ENCODE measurements at regions not wholly inside any gene's neighbourhood (a gene's known extent, or its start where the extent isn't known, plus 50 kb on each side); places are given as distances from the start of the nearest gene placed in this dataset.

DNA sequence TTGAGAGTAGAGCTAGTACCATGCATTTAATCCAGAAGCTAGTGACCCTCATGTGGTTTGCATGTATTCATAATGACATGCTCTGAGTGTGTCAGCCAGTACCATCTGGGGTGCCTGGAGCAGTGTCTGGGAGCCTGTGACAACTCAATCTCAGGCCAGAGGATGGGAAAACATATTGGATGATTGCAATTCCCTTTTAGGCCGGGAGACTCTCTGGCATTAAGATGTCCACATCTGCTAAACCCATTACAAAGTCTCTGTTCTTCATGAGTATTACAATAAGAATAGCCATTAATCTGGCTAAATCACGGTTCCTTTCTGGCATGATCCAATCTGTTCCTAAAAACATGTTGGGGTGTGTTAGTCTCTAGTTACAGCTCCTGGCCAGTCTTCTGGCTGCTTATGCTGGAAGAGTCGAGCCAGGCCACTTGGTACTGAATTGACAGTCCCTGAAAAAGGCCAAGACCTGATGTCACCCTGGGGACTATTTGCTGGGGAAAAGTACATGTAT is 475.7 kb downstream of the ENC1 start:
- Histone ChIP-seq H3K4me3 (ENCODE audit: low read depth in 1 of 3, low read length in 3 of 3) (no peak overlapping the region), H3K36me3 (ENCODE audit: control insufficient read depth in 3 of 3, insufficient read depth in 2 of 3, low read depth in 1 of 3, low read length in 3 of 3) (no peaks in the 10 kb centered on the region), H3K27ac (ENCODE audit: low read depth in 1 of 3, low read length in 2 of 3) (no peak overlapping the region), H3K27me3 (ENCODE audit: control insufficient read depth in 3 of 3, insufficient read depth in 3 of 3, low read length in 3 of 3) (no peaks in the 10 kb centered on the region), H3K9me3 (ENCODE audit: control insufficient read depth in 2 of 2, insufficient read depth in 1 of 2, low read depth in 1 of 2, low read length in 1 of 2) (no peaks in the 10 kb centered on the region), H3K4me1 (ENCODE audit: control insufficient read depth in 3 of 3, insufficient read depth in 2 of 3, low read depth in 1 of 3, low read length in 2 of 3) (peaks cover 0 to 5% (median 0%) of the 10 kb centered on the region in 3 donors)
- WGBS, 3 donors = 68 to 80% (median 78%) methylated on average over 3 of the region's 3 CpGs
- DNase-seq (no peak), FAIRE-seq (no peak)

DNA sequence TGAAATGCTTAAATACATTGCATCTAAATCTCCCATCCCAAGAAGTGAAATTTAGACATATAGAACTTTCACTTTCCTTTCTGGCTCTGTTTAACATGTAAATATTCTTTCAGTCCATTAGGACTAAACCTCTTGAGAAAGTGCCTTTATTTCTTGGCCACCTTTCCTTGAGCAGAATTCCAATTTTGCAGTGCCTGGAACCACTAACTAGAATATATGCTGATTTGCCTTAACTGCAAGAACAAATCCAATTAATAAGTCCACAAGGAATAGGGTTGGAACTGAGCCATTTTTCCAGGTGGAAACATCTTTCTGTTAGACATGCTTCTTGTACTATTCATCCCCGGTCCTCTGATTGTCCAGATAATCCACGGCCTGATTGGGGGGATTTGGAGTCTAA is 478.0 kb downstream of the ENC1 start:
- Histone ChIP-seq H3K27ac (ENCODE audit: low read depth in 1 of 3, low read length in 2 of 3) (no peak overlapping the region), H3K4me1 (ENCODE audit: control insufficient read depth in 3 of 3, insufficient read depth in 2 of 3, low read depth in 1 of 3, low read length in 2 of 3) (peaks cover 0 to 5% (median 0%) of the 10 kb centered on the region in 3 donors), H3K9me3 (ENCODE audit: control insufficient read depth in 2 of 2, insufficient read depth in 1 of 2, low read depth in 1 of 2, low read length in 1 of 2) (no peaks in the 10 kb centered on the region), H3K36me3 (ENCODE audit: control insufficient read depth in 3 of 3, insufficient read depth in 2 of 3, low read depth in 1 of 3, low read length in 3 of 3) (no peaks in the 10 kb centered on the region), H3K27me3 (ENCODE audit: control insufficient read depth in 3 of 3, insufficient read depth in 3 of 3, low read length in 3 of 3) (no peaks in the 10 kb centered on the region), H3K4me3 (ENCODE audit: low read depth in 1 of 3, low read length in 3 of 3) (no peak overlapping the region)
- no peak for FAIRE-seq
- 10 to 42% (median 34%) methylated on average over 2 of the region's 2 CpGs for WGBS, 3 donors
- DNase-seq = no peak

DNA sequence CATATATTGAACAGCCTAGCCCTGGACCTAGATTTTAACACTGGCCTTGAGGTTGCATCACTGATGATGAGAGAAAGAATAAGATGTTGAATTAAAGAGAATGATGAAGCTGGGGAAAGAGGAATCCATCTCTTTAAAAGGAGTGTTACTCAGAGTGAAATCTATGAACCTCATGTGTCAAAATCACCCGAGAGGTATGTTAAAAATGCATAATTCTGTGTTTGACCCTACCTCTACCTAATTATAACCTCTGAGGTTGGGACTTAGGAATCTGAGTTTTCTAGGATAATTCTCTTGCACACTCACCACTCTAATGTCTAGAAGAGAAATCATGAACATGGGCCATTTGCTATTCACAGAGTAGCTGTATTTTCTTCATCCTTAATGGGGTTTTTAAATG is 479.4 kb downstream of the ENC1 start:
- H3K27me3 ChIP-seq (ENCODE audit: control insufficient read depth in 3 of 3, insufficient read depth in 3 of 3, low read length in 3 of 3) = no peaks in the 10 kb centered on the region
- no peaks in the 10 kb centered on the region for H3K36me3 ChIP-seq (ENCODE audit: control insufficient read depth in 3 of 3, insufficient read depth in 2 of 3, low read depth in 1 of 3, low read length in 3 of 3)
- WGBS, 3 donors = 87 to 91% (median 91%) methylated on average over 1 of the region's 1 CpG
- no peak overlapping the region for H3K4me3 ChIP-seq (ENCODE audit: low read depth in 1 of 3, low read length in 3 of 3)
- no peak overlapping the region for H3K27ac ChIP-seq (ENCODE audit: low read depth in 1 of 3, low read length in 2 of 3)
- FAIRE-seq (no peak), DNase-seq (no peak)
- H3K9me3 ChIP-seq (ENCODE audit: control insufficient read depth in 2 of 2, insufficient read depth in 1 of 2, low read depth in 1 of 2, low read length in 1 of 2) = no peaks in the 10 kb centered on the region
- no peaks in the 10 kb centered on the region for H3K4me1 ChIP-seq (ENCODE audit: control insufficient read depth in 3 of 3, insufficient read depth in 2 of 3, low read depth in 1 of 3, low read length in 2 of 3)

DNA sequence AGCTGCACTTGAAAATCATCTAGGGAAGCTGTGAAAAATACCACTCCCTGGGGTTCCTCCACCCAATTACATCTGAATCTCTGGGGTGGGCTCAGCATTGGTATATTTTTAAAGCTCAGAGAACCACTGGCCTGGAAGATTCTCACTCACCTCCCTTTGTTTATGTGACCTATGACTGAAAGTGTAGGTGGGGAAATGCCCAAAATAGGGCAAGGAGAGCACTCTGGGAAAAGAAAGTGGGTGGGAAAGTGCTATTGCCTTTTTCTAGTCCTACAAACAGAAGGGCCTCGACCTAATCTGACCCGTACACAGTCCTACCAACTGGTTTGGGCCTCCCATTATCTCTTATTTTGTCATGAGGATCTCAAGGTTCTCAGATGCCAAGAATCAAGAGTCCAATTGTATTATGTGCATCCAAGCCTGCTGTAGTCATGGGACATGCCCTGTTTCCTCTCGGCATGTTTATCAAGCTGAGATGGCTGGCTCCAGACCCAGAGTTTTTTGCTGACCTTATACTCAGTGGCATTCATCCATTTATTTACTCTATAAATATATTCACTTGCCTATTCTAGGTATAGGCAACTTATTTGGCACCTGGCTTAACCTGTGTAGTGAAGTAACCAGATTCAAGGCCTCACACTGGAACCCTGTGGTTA is 483.7 kb downstream of the ENC1 start:
- Histone ChIP-seq H3K27me3 (ENCODE audit: control insufficient read depth in 3 of 3, insufficient read depth in 3 of 3, low read length in 3 of 3) (no peaks in the 10 kb centered on the region), H3K4me3 (ENCODE audit: low read depth in 1 of 3, low read length in 3 of 3) (no peak overlapping the region), H3K9me3 (ENCODE audit: control insufficient read depth in 2 of 2, insufficient read depth in 1 of 2, low read depth in 1 of 2, low read length in 1 of 2) (no peaks in the 10 kb centered on the region), H3K4me1 (ENCODE audit: control insufficient read depth in 3 of 3, insufficient read depth in 2 of 3, low read depth in 1 of 3, low read length in 2 of 3) (no peaks in the 10 kb centered on the region), H3K27ac (ENCODE audit: low read depth in 1 of 3, low read length in 2 of 3) (no peak overlapping the region), H3K36me3 (ENCODE audit: control insufficient read depth in 3 of 3, insufficient read depth in 2 of 3, low read depth in 1 of 3, low read length in 3 of 3) (no peaks in the 10 kb centered on the region)
- DNase-seq (no peak), FAIRE-seq (no peak)
- 80 to 84% (median 83%) methylated on average over 3 of the region's 3 CpGs for WGBS, 3 donors

DNA sequence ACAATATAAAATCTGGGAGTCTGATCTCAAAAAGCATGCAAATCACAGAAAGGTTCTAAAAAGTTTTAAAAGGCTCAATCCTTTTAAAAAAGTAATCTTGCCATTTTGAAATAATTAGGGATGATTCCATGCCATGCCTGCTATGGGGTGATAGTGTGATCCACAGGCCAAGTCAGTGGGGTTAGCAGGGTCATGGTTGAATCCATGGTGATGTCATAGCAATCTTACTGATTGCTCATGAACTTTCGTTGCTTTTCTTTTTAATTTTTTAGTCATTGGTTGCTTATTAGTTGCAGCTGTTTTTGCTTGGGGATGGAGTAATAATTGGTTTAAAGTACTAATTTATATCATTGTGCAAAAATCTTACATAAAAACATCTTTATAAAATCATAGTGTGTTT is 485.0 kb downstream of the ENC1 start:
- H3K27me3 ChIP-seq (ENCODE audit: control insufficient read depth in 3 of 3, insufficient read depth in 3 of 3, low read length in 3 of 3) = no peaks in the 10 kb centered on the region
- H3K27ac ChIP-seq (ENCODE audit: low read depth in 1 of 3, low read length in 2 of 3) = no peak overlapping the region
- WGBS, 3 donors = 69 to 89% (median 76%) methylated on average over 1 of the region's 1 CpG
- FAIRE-seq (no peak), DNase-seq (no peak)
- no peaks in the 10 kb centered on the region for H3K36me3 ChIP-seq (ENCODE audit: control insufficient read depth in 3 of 3, insufficient read depth in 2 of 3, low read depth in 1 of 3, low read length in 3 of 3)
- no peaks in the 10 kb centered on the region for H3K9me3 ChIP-seq (ENCODE audit: control insufficient read depth in 2 of 2, insufficient read depth in 1 of 2, low read depth in 1 of 2, low read length in 1 of 2)
- H3K4me1 ChIP-seq (ENCODE audit: control insufficient read depth in 3 of 3, insufficient read depth in 2 of 3, low read depth in 1 of 3, low read length in 2 of 3) = no peaks in the 10 kb centered on the region
- H3K4me3 ChIP-seq (ENCODE audit: low read depth in 1 of 3, low read length in 3 of 3) = no peak overlapping the region

DNA sequence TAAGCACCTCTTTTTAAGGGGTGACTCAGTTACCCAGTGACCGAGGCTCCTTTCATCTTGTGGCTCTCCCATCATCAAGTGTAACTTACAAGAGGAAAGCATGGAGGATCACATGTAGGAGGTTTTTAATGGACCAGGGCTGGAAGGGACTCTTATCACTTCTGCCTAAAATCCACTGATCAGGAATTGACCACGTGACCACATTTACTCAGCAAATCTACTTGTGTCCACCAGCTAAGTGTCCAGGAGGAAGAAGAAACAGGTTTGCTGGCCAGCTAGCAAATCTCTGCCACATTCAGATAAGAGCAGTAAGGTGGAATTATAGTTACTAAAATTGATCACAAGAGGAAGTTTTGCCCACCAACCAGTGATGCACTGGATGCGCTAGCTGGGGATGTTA is 486.0 kb downstream of the ENC1 start:
- H3K4me1 ChIP-seq (ENCODE audit: control insufficient read depth in 3 of 3, insufficient read depth in 2 of 3, low read depth in 1 of 3, low read length in 2 of 3) = no peaks in the 10 kb centered on the region
- DNase-seq (no peak), FAIRE-seq (no peak)
- no peaks in the 10 kb centered on the region for H3K36me3 ChIP-seq (ENCODE audit: control insufficient read depth in 3 of 3, insufficient read depth in 2 of 3, low read depth in 1 of 3, low read length in 3 of 3)
- H3K27ac ChIP-seq (ENCODE audit: low read depth in 1 of 3, low read length in 2 of 3) = no peak overlapping the region
- no peak overlapping the region for H3K4me3 ChIP-seq (ENCODE audit: low read depth in 1 of 3, low read length in 3 of 3)
- 77 to 93% (median 84%) methylated on average over 3 of the region's 3 CpGs for WGBS, 3 donors
- no peaks in the 10 kb centered on the region for H3K27me3 ChIP-seq (ENCODE audit: control insufficient read depth in 3 of 3, insufficient read depth in 3 of 3, low read length in 3 of 3)
- no peaks in the 10 kb centered on the region for H3K9me3 ChIP-seq (ENCODE audit: control insufficient read depth in 2 of 2, insufficient read depth in 1 of 2, low read depth in 1 of 2, low read length in 1 of 2)

DNA sequence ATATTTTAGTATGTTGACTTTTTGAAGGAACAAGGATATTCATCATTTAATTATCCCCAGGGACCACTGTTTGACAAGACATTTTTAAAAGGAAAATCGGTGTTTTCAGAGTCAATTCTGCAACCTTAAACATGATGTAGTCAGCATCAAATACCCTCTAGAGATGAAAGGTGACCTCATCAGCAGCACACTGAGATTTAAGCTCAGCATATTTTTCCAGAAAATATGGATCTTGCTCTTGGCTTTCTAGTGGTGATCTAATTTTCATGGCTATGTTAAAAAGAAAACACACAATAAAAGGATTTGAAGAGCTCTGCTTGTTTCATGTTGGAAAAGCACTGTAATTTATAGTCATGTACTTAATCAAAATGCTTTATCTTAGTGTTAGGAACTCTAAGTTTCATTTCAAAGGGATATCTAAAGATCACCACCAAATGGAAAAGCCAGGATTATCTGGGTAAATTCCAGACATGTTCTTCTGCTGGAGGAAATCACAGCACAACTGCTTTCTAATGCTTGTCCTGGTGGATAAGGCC is 487.2 kb downstream of the ENC1 start:
- Histone ChIP-seq H3K4me3 (ENCODE audit: low read depth in 1 of 3, low read length in 3 of 3) (no peak overlapping the region), H3K36me3 (ENCODE audit: control insufficient read depth in 3 of 3, insufficient read depth in 2 of 3, low read depth in 1 of 3, low read length in 3 of 3) (no peaks in the 10 kb centered on the region), H3K27ac (ENCODE audit: low read depth in 1 of 3, low read length in 2 of 3) (no peak overlapping the region), H3K4me1 (ENCODE audit: control insufficient read depth in 3 of 3, insufficient read depth in 2 of 3, low read depth in 1 of 3, low read length in 2 of 3) (no peaks in the 10 kb centered on the region), H3K9me3 (ENCODE audit: control insufficient read depth in 2 of 2, insufficient read depth in 1 of 2, low read depth in 1 of 2, low read length in 1 of 2) (no peaks in the 10 kb centered on the region), H3K27me3 (ENCODE audit: control insufficient read depth in 3 of 3, insufficient read depth in 3 of 3, low read length in 3 of 3) (no peaks in the 10 kb centered on the region)
- no peak for FAIRE-seq
- DNase-seq = no peak
- 63 to 87% (median 82%) methylated on average over 1 of the region's 1 CpG for WGBS, 3 donors

DNA sequence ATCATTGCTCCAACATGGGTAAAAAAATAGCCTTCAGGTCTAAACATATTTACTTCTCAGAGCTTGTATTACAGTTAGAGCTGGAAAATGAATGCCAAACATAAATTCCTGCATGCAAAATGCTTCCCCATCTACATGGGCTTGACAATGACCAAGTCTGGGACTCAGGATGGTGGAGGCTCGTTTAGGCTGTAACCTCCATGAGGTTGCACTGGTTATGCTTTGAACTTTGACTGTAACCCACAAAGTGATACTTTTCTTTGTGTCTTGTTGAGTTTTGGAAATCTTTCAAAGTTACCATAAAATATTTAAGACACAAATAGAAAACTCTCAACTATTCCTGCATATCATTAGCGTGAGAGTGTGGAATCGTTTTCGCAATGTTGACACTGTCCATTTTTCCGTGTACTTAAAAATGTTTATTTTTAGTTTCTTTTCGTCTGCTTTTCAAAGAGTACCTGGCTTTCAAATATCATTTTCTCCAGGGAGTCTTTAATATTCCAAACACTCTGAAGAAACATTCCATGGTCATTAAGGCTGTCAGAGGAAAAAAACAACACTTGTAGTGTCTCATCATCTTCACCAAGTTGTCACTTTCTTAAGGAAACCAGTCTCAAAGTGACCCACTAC is 487.8 kb downstream of the ENC1 start:
- Histone ChIP-seq H3K4me1 (ENCODE audit: control insufficient read depth in 3 of 3, insufficient read depth in 2 of 3, low read depth in 1 of 3, low read length in 2 of 3) (no peaks in the 10 kb centered on the region), H3K27me3 (ENCODE audit: control insufficient read depth in 3 of 3, insufficient read depth in 3 of 3, low read length in 3 of 3) (no peaks in the 10 kb centered on the region), H3K9me3 (ENCODE audit: control insufficient read depth in 2 of 2, insufficient read depth in 1 of 2, low read depth in 1 of 2, low read length in 1 of 2) (no peaks in the 10 kb centered on the region), H3K36me3 (ENCODE audit: control insufficient read depth in 3 of 3, insufficient read depth in 2 of 3, low read depth in 1 of 3, low read length in 3 of 3) (no peaks in the 10 kb centered on the region), H3K4me3 (ENCODE audit: low read depth in 1 of 3, low read length in 3 of 3) (no peak overlapping the region), H3K27ac (ENCODE audit: low read depth in 1 of 3, low read length in 2 of 3) (no peak overlapping the region)
- no peak for DNase-seq
- no peak for FAIRE-seq
- WGBS, 3 donors = 74 to 88% (median 75%) methylated on average over 6 of the region's 6 CpGs

Data from small intestine (tissue), 7 donors.